Mucosa of stomach (tissue), 1 donor: ENCODE measurements at regions not wholly inside any gene's neighbourhood (a gene's known extent, or its start where the extent isn't known, plus 50 kb on each side); places are given as distances from the start of the nearest gene placed in this dataset.
"Not testable (repeated sequence)": the region's sequence is repeated elsewhere in the genome, so short reads cannot be mapped to it uniquely, and the experiment has no call there.

Experiments
- H3K27me3 ChIP-seq: one replicate; pipeline ENCODE4 v1.7.0; 2013; ENCODE audit warnings: mild to moderate bottlenecking, low read length; ENCODE audit not compliant: control insufficient read depth, insufficient read depth
- H3K36me3 ChIP-seq: one replicate; pipeline ENCODE4 v1.7.0; 2013; ENCODE audit warnings: low read length; ENCODE audit not compliant: control insufficient read depth, insufficient read depth
- H3K4me1 ChIP-seq: one replicate; pipeline ENCODE4 v1.7.0; 2013; ENCODE audit warnings: mild to moderate bottlenecking, low read length; ENCODE audit not compliant: control insufficient read depth, insufficient read depth
- H3K4me3 ChIP-seq: one replicate; pipeline ENCODE4 v1.7.0; 2013; ENCODE audit warnings: low read length
- H3K9ac ChIP-seq: one replicate; pipeline ENCODE4 v1.7.0; 2013; ENCODE audit warnings: mild to moderate bottlenecking, low read length, moderate library complexity
- H3K9me3 ChIP-seq: one replicate; pipeline ENCODE4 v1.7.0; 2013; ENCODE audit warnings: mild to moderate bottlenecking, low read length, moderate library complexity; ENCODE audit not compliant: control insufficient read depth
- donor health status: Pancreatic carcinoma.

GRCh38 chr2:129187343-129187742 lies 792.1 kb upstream of the RAB6C start:
- Histone ChIP-seq H3K4me3 (no peak overlapping the region), H3K36me3 (no peaks in the 10 kb centered on the region), H3K4me1 (peaks cover 14% of the 10 kb centered on the region), H3K27me3 (no peaks in the 10 kb centered on the region), H3K9me3 (no peaks in the 10 kb centered on the region), H3K9ac (no peak overlapping the region)

- Histone ChIP-seq H3K27me3 (no peaks in the 10 kb centered on the region), H3K9me3 (no peaks in the 10 kb centered on the region), H3K9ac (no peak overlapping the region), H3K36me3 (no peaks in the 10 kb centered on the region), H3K4me3 (no peak overlapping the region), H3K4me1 (peaks cover 25% of the 10 kb centered on the region)
Observed at GRCh38 chr2:129188451-129188850, 791.0 kb upstream of the RAB6C start.

- Histone ChIP-seq H3K4me3 (no peak overlapping the region), H3K27me3 (no peaks in the 10 kb centered on the region), H3K4me1 (peaks cover 32% of the 10 kb centered on the region), H3K9ac (no peak overlapping the region), H3K36me3 (no peaks in the 10 kb centered on the region), H3K9me3 (no peaks in the 10 kb centered on the region)
Observed at GRCh38 chr2:129189617-129190319, 789.7 kb upstream of the RAB6C start.

GRCh38 chr2:129190494-129190893 lies 789.0 kb upstream of the RAB6C start:
- Histone ChIP-seq H3K9me3 (no peaks in the 10 kb centered on the region), H3K36me3 (no peaks in the 10 kb centered on the region), H3K27me3 (no peaks in the 10 kb centered on the region), H3K9ac (no peak overlapping the region), H3K4me3 (no peak overlapping the region), H3K4me1 (peaks cover 32% of the 10 kb centered on the region)

GRCh38 chr2:129191530-129191929 lies 787.9 kb upstream of the RAB6C start:
- H3K36me3 ChIP-seq: no peaks in the 10 kb centered on the region
- no peaks in the 10 kb centered on the region for H3K27me3 ChIP-seq
- no peak overlapping the region for H3K4me3 ChIP-seq
- peaks cover 32% of the 10 kb centered on the region for H3K4me1 ChIP-seq
- H3K9me3 ChIP-seq: no peaks in the 10 kb centered on the region
- no peak overlapping the region for H3K9ac ChIP-seq

DNA sequence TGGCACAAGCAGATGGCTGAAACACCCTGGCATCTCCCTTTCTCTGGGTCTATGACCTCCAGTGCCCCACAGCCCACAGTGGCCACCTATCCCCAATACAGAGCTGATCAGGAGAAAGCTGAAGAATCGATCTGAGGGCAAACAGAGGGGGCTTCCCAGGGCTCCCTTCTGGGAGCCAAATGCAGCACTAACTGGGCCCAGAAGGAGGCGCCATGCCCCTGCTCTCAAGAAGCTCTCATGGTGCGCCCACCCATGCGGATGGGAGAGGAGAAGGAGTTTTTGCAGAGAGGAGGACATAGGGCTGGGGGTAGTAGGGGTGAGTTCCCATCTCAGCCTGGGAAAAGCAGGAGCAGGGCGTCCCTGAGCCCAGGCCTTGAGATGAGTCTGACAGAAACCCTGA lies 787.3 kb upstream of the RAB6C start:
- Histone ChIP-seq H3K36me3 (no peaks in the 10 kb centered on the region), H3K27me3 (no peaks in the 10 kb centered on the region), H3K4me1 (peaks cover 32% of the 10 kb centered on the region), H3K4me3 (no peak overlapping the region), H3K9ac (no peak overlapping the region), H3K9me3 (no peaks in the 10 kb centered on the region)

DNA sequence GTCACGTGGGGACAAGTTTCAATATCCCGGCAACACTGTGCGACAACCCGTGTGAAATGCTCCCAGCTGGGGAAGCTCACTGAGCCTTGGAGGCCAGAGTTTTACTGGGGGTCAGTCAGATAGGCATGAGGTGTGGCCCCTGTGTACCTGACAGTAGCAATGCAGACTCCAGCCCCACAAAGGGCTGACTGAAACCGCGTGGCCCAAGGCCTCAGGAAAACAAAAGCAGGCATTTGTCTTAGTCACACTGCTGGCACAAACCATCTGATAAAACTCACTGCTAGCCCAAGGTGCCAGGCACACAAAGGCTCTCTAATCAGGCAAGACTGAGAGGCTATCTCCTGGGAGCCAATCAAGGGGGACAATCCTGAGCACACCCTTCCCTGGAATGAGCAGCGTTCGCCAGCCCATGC lies 786.6 kb upstream of the RAB6C start:
- Histone ChIP-seq H3K9me3 (no peaks in the 10 kb centered on the region), H3K4me3 (no peak overlapping the region), H3K4me1 (peaks cover 32% of the 10 kb centered on the region), H3K9ac (no peak overlapping the region), H3K27me3 (no peaks in the 10 kb centered on the region), H3K36me3 (no peaks in the 10 kb centered on the region)

- no peak overlapping the region for H3K4me3 ChIP-seq
- peaks cover 32% of the 10 kb centered on the region for H3K4me1 ChIP-seq
- no peaks in the 10 kb centered on the region for H3K27me3 ChIP-seq
- H3K9ac ChIP-seq: no peak overlapping the region
- H3K9me3 ChIP-seq: no peaks in the 10 kb centered on the region
- no peaks in the 10 kb centered on the region for H3K36me3 ChIP-seq
Observed at GRCh38 chr2:129193961-129194360, 785.5 kb upstream of the RAB6C start.

DNA sequence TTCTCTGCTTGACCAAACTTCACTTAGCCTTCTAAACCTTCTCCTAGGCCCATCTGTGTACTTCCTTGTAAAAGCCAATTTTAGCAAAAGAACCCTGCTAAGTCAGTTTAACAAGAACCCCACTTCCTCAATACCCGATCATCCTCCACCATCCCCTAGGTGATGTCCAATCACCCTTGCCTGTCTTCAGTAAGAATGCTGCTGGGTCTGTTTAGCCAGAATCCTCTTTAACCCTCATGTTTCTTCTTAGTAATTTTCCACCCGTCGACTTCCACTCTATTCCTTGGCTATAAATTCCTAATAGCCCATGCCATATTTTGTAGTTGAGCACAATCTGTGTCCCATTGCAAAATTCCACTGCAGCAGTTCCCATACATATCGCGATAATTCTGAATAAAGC lies 780.0 kb upstream of the RAB6C start:
- Histone ChIP-seq H3K4me1 (no peaks in the 10 kb centered on the region), H3K36me3 (no peaks in the 10 kb centered on the region), H3K9ac (no peak overlapping the region), H3K4me3 (no peak overlapping the region), H3K9me3 (no peaks in the 10 kb centered on the region), H3K27me3 (no peaks in the 10 kb centered on the region)

GRCh38 chr2:129201696-129202095 lies 777.8 kb upstream of the RAB6C start:
- H3K36me3 ChIP-seq: no peaks in the 10 kb centered on the region
- H3K4me1 ChIP-seq: no peaks in the 10 kb centered on the region
- no peaks in the 10 kb centered on the region for H3K27me3 ChIP-seq
- no peak overlapping the region for H3K9ac ChIP-seq
- no peaks in the 10 kb centered on the region for H3K9me3 ChIP-seq
- no peak overlapping the region for H3K4me3 ChIP-seq

DNA sequence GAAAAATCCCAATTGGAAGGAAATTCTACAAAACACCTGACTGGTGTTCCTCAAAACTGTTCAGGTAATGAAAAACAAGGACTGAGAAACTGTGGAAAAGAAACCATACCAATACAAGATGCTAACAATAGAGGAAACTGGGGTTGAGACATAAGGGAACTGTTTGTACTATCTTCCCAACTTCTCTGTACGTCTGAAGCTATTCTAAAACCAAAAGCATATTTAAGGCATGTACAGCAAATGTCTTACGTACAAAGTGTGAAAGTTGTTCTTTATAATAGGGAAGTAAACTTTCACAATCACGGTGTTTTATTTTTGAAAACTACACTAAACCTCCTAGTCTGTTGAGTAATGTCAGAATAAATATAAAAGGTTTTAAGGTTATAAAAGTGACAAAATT lies 776.1 kb upstream of the RAB6C start:
- H3K9ac ChIP-seq: no peak overlapping the region
- H3K36me3 ChIP-seq: no peaks in the 10 kb centered on the region
- H3K27me3 ChIP-seq: no peaks in the 10 kb centered on the region
- no peaks in the 10 kb centered on the region for H3K9me3 ChIP-seq
- no peak overlapping the region for H3K4me3 ChIP-seq
- no peaks in the 10 kb centered on the region for H3K4me1 ChIP-seq

GRCh38 chr2:129204581-129204980 lies 774.9 kb upstream of the RAB6C start:
- H3K4me1 ChIP-seq, H3K9ac ChIP-seq, H3K9me3 ChIP-seq, H3K27me3 ChIP-seq, H3K4me3 ChIP-seq, H3K36me3 ChIP-seq: not testable (repeated sequence)

GRCh38 chr2:129205176-129205575 lies 774.3 kb upstream of the RAB6C start:
- Histone ChIP-seq H3K9ac (no peak overlapping the region), H3K27me3 (no peaks in the 10 kb centered on the region), H3K36me3 (no peaks in the 10 kb centered on the region)

More at GRCh38 chr2:129205176-129205575, 774.3 kb upstream of the RAB6C start:
- Histone ChIP-seq H3K4me3 (no peak overlapping the region), H3K9me3 (no peaks in the 10 kb centered on the region), H3K4me1 (no peaks in the 10 kb centered on the region)
